SK-N-SH treated with all-trans-retinoic acid at 6 μM for 48 hours (cell line): ENCODE measurements at regions not wholly inside any gene's neighbourhood (a gene's known extent, or its start where the extent isn't known, plus 50 kb on each side); places are given as distances from the start of the nearest gene placed in this dataset.

Experiments used
- ARNTL ChIP-seq: fragments of 450-650 bp; formaldehyde crosslinking; IDR thresholded peaks from 2 replicates; pipeline ENCODE4 v1.5.0; 2020; ENCODE audit warnings: low read depth, mild to moderate bottlenecking, moderate library complexity, borderline replicate concordance
- BACH2 ChIP-seq: fragments of 250-450 bp; sonication (Bioruptor Pico); IDR thresholded peaks from 2 replicates; pipeline ENCODE4 v1.9.0; 2021; ENCODE audit warnings: mild to moderate bottlenecking, borderline replicate concordance
- CSDC2 ChIP-seq: fragments of 250-450 bp; sonication (Bioruptor Pico); IDR thresholded peaks from 2 replicates; pipeline ENCODE4 v1.5.0; 2020; ENCODE audit warnings: mild to moderate bottlenecking, moderate library complexity
- ESRRG ChIP-seq: fragments of 250-450 bp; sonication (Bioruptor Pico); IDR thresholded peaks from 2 replicates; pipeline ENCODE4 v1.6.1; 2021; ENCODE audit warnings: mild to moderate bottlenecking
- ISL1 ChIP-seq: fragments of 250-450 bp; sonication (Bioruptor Pico); IDR thresholded peaks from 2 replicates; pipeline ENCODE4 v2.1.2; 2022; ENCODE audit warnings: mild to moderate bottlenecking, moderate library complexity
- OSR1 ChIP-seq: fragments of 250-450 bp; sonication (Bioruptor Pico); IDR thresholded peaks from 2 replicates; pipeline ENCODE4 v1.8.0; 2022; ENCODE audit warnings: moderate library complexity, mild to moderate bottlenecking, inconsistent platforms
- PPARA ChIP-seq: fragments of 250-450 bp; sonication (Bioruptor Pico); IDR thresholded peaks from 2 replicates; pipeline ENCODE4 v1.5.0; 2020; ENCODE audit warnings: mild to moderate bottlenecking, borderline replicate concordance
- RARB ChIP-seq: fragments of 250-450 bp; sonication (Bioruptor Pico); IDR thresholded peaks from 2 replicates; pipeline ENCODE4 v1.8.0; 2021; ENCODE audit warnings: mild to moderate bottlenecking, moderate library complexity
- TOX ChIP-seq: fragments of 250-450 bp; sonication (Bioruptor Pico); IDR thresholded peaks from 2 replicates; pipeline ENCODE4 v1.8.0; 2021; ENCODE audit warnings: mild to moderate bottlenecking, moderate library complexity, borderline replicate concordance
- ZFP3 ChIP-seq: fragments of 250-450 bp; sonication (Bioruptor Pico); IDR thresholded peaks from 2 replicates; pipeline ENCODE4 v1.5.0; 2020; ENCODE audit warnings: mild to moderate bottlenecking, moderate library complexity
- ZFP30 ChIP-seq: fragments of 450-650 bp; formaldehyde crosslinking; IDR thresholded peaks from 2 replicates; pipeline ENCODE4 v1.5.0; 2022; ENCODE audit warnings: mild to moderate bottlenecking, moderate library complexity
- ZNF8 ChIP-seq: fragments of 450-650 bp; formaldehyde crosslinking; IDR thresholded peaks from 2 replicates; pipeline ENCODE4 v1.5.0; 2020; ENCODE audit warnings: mild to moderate bottlenecking, moderate library complexity
- TF ChIP-seq, protein P1 (sequence below): fragments of 250-450 bp; sonication (Bioruptor Pico); IDR thresholded peaks from 2 replicates; pipeline ENCODE4 v1.8.0; 2020; ENCODE audit warnings: mild to moderate bottlenecking, moderate library complexity, borderline replicate concordance

DNA sequence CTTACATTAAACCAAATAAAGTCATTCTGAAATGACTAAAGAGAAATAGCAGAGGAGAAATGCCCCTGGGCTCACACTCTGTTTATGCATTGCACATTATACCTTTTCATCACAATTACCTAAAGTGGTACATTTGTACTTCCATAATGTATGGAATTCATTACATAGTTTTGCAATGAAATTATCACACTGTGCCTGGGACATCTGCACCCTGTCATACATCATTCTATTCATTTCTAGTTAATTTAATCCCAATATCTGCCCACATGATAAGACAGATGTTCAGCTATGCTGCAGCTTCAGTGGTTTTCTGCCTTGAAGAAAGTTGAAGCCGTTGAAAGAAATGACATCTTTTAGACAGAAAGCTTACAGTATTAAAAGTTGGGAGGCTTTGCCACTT lies 580.0 kb downstream of the SOX6 start:
- TF ChIP-seq ARNTL (CRISPR knock-in tag) (no peak), OSR1 (CRISPR knock-in tag) (no peak), CSDC2 (CRISPR knock-in tag) (no peak), BACH2 (CRISPR knock-in tag) (no peak), PPARA (no peak), ISL1 (no peak), TOX (no peak), RARB (no peak), ZFP30 (CRISPR knock-in tag) (no peak), ESRRG (no peak), ZFP3 (CRISPR knock-in tag) (no peak), ZNF8 (no peak)
- TF ChIP-seq, protein P1, sequence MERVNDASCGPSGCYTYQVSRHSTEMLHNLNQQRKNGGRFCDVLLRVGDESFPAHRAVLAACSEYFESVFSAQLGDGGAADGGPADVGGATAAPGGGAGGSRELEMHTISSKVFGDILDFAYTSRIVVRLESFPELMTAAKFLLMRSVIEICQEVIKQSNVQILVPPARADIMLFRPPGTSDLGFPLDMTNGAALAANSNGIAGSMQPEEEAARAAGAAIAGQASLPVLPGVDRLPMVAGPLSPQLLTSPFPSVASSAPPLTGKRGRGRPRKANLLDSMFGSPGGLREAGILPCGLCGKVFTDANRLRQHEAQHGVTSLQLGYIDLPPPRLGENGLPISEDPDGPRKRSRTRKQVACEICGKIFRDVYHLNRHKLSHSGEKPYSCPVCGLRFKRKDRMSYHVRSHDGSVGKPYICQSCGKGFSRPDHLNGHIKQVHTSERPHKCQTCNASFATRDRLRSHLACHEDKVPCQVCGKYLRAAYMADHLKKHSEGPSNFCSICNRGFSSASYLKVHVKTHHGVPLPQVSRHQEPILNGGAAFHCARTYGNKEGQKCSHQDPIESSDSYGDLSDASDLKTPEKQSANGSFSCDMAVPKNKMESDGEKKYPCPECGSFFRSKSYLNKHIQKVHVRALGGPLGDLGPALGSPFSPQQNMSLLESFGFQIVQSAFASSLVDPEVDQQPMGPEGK (CRISPR knock-in tag), result no peak
